ENCODE measurements at regions not wholly inside any gene's neighbourhood (a gene's known extent, or its start where the extent isn't known, plus 50 kb on each side); places are given as distances from the start of the nearest gene placed in this dataset.

DNA sequence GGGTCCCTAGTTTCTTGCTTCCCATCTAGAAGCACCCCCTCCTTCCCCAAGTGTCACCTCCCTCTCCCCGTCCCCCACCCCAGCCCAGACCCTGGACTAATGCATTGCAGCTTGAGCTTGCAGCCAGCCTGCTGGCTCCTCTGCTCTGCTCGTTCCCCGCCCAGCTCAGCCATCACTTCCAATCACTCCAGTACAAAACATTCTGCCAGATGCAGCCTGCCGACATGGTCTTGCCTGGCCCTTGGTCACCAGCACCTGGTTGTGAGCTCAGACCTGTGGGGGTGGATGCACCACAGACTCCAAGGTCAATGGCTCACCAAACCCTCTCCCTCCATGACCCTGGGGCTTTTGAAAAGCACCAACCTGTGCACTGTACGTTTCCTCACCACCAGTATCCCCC, 172.9 kb upstream of the SMIM23 start:
- TF ChIP-seq, protein P1, sequence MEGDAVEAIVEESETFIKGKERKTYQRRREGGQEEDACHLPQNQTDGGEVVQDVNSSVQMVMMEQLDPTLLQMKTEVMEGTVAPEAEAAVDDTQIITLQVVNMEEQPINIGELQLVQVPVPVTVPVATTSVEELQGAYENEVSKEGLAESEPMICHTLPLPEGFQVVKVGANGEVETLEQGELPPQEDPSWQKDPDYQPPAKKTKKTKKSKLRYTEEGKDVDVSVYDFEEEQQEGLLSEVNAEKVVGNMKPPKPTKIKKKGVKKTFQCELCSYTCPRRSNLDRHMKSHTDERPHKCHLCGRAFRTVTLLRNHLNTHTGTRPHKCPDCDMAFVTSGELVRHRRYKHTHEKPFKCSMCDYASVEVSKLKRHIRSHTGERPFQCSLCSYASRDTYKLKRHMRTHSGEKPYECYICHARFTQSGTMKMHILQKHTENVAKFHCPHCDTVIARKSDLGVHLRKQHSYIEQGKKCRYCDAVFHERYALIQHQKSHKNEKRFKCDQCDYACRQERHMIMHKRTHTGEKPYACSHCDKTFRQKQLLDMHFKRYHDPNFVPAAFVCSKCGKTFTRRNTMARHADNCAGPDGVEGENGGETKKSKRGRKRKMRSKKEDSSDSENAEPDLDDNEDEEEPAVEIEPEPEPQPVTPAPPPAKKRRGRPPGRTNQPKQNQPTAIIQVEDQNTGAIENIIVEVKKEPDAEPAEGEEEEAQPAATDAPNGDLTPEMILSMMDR (IDR thresholded peaks at IDR 0.05 in 4 of 5, conservative IDR thresholded peaks at IDR 0.05 in 1 of 5) = no peak
- no peak for TF ChIP-seq POLR2A (IDR thresholded peaks at IDR 0.05)

Data from gastrocnemius medialis (tissue), 4 donors.